DOHH2 (cell line): ENCODE measurements at regions not wholly inside any gene's neighbourhood (a gene's known extent, or its start where the extent isn't known, plus 50 kb on each side); places are given as distances from the start of the nearest gene placed in this dataset.

ENCODE experiments used
- H3F3A ChIP-seq: fragments of 200-600 bp; sonication (generic), shearing (Covaris generic); 2 replicates; pipeline ENCODE4 v1.6.0; 2016; ENCODE audit warnings: antibody characterized with exemption, mild to moderate bottlenecking; ENCODE audit not compliant: control insufficient read depth, insufficient read depth
- H3K27ac ChIP-seq: fragments of 200-600 bp; sonication (generic); 2 replicates; pipeline ENCODE4 v1.5.1; 2014; ENCODE audit warnings: low read depth, mild to moderate bottlenecking, low read length, moderate library complexity
- H3K27me3 ChIP-seq: fragments of 200-600 bp; sonication (generic); 2 replicates; pipeline ENCODE4 v1.6.1; 2014; ENCODE audit warnings: mild to moderate bottlenecking, low read length, mixed read lengths; ENCODE audit not compliant: control insufficient read depth
- H3K36me3 ChIP-seq: fragments of 200-600 bp; sonication (generic); 2 replicates; pipeline ENCODE4 v1.6.1; 2014; ENCODE audit warnings: mild to moderate bottlenecking, low read length, moderate library complexity, mixed read lengths; ENCODE audit not compliant: control insufficient read depth
- H3K4me1 ChIP-seq: fragments of 200-600 bp; sonication (generic); 2 replicates; pipeline ENCODE4 v1.6.1; 2014; ENCODE audit warnings: mild to moderate bottlenecking, low read length, mixed read lengths; ENCODE audit not compliant: control insufficient read depth
- H3K4me2 ChIP-seq: fragments of 200-600 bp; sonication (generic); 2 replicates; pipeline ENCODE4 v1.6.0; 2014; ENCODE audit warnings: mild to moderate bottlenecking, low read length, moderate library complexity
- H3K4me3 ChIP-seq: fragments of 200-600 bp; sonication (generic); 2 replicates; pipeline ENCODE4 v1.5.1; 2014; ENCODE audit warnings: mild to moderate bottlenecking, low read length, mixed read lengths
- H3K79me2 ChIP-seq: fragments of 200-600 bp; sonication (generic); 2 replicates; pipeline ENCODE4 v1.6.1; 2014; ENCODE audit warnings: mild to moderate bottlenecking, low read length, mixed read lengths; ENCODE audit not compliant: control insufficient read depth
- H3K9me2 ChIP-seq: fragments of 200-600 bp; sonication (generic); replicated peaks from 2 replicates; pipeline ENCODE4 v1.6.1; 2014; ENCODE audit warnings: mild to moderate bottlenecking, low read length, mixed read lengths; ENCODE audit not compliant: control insufficient read depth
- H3K9me3 ChIP-seq: fragments of 200-600 bp; sonication (generic); 2 replicates; pipeline ENCODE4 v1.6.1; 2014; ENCODE audit warnings: antibody characterized with exemption, low read length, mixed read lengths; ENCODE audit not compliant: control insufficient read depth, insufficient read depth
- H4K20me1 ChIP-seq: fragments of 200-600 bp; sonication (generic); 2 replicates; pipeline ENCODE4 v1.6.0; 2014; ENCODE audit warnings: low read depth, mild to moderate bottlenecking, antibody characterized with exemption, low read length, moderate library complexity; ENCODE audit not compliant: control insufficient read depth, insufficient read depth
- EZH2phosphoT487 ChIP-seq: fragments of 200-600 bp; sonication (generic); IDR thresholded peaks from 2 replicates; pipeline ENCODE4 v1.6.1; 2017; ENCODE audit warnings: borderline replicate concordance, mild to moderate bottlenecking, antibody characterized with exemption, low read length, moderate library complexity, mixed read lengths
- TF ChIP-seq, protein P1 (sequence below): fragments of 200-600 bp; sonication (generic); IDR thresholded peaks from one replicate; pipeline ENCODE4 v1.5.1; 2014; ENCODE audit warnings: antibody characterized with exemption, mild to moderate bottlenecking, low read depth, low read length; ENCODE audit not compliant: poor library complexity, severe bottlenecking

DNA sequence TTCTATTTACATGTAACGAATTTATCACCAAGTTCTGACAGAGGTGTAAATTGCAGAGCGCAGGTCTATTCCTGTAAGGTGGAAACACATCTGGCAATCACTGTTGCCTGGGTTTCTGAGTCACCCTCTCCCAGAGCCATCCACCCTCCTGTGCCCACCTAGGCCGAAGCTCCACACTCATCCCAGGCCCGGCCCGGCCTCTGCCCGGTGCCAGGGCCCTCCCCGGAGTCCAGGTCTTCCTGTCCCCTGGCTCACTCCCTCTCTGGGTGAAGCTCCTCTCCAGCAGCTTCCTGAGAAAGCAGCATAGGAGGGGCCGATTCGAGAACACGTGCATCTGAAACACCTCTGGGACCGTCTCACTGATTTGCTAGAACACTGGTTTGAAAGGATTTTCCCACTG, 308.2 kb downstream of the SHANK2 start:
- Histone ChIP-seq H3K9me2 (no peaks in the 10 kb centered on the region), H4K20me1 (no peaks in the 10 kb centered on the region), H3K4me3 (no peak overlapping the region), H3K9me3 (peaks cover 34% of the 10 kb centered on the region), H3K79me2 (no peaks in the 10 kb centered on the region), H3K4me1 (no peaks in the 10 kb centered on the region), H3F3A (no peaks in the 10 kb centered on the region), H3K4me2 (no peak overlapping the region), H3K27me3 (no peaks in the 10 kb centered on the region), H3K36me3 (no peaks in the 10 kb centered on the region), H3K27ac (no peak overlapping the region)
- no peak for TF ChIP-seq EZH2phosphoT487
- TF ChIP-seq, protein P1, sequence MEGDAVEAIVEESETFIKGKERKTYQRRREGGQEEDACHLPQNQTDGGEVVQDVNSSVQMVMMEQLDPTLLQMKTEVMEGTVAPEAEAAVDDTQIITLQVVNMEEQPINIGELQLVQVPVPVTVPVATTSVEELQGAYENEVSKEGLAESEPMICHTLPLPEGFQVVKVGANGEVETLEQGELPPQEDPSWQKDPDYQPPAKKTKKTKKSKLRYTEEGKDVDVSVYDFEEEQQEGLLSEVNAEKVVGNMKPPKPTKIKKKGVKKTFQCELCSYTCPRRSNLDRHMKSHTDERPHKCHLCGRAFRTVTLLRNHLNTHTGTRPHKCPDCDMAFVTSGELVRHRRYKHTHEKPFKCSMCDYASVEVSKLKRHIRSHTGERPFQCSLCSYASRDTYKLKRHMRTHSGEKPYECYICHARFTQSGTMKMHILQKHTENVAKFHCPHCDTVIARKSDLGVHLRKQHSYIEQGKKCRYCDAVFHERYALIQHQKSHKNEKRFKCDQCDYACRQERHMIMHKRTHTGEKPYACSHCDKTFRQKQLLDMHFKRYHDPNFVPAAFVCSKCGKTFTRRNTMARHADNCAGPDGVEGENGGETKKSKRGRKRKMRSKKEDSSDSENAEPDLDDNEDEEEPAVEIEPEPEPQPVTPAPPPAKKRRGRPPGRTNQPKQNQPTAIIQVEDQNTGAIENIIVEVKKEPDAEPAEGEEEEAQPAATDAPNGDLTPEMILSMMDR: no peak

DNA sequence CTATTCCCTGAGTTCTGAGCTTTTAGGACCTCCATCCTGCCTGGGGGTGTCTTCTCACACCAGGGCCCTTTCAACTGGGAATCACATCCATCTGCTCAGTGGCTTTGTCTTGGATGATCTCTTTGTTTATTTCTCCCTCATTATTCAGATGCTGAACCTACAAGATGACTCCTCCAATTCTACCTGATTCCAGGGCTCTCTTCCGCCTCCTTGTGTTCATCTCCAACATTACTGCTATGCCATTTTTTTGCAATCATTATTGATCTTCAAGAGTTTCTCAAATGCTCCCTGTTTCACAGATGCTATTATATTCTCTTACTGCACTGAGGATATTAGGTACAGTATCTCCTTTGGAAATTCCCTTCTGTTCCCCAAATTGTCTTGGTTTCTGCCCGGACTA, 307.7 kb downstream of the SHANK2 start:
- TF ChIP-seq, protein P1: peak; percentile 32
- no peak for TF ChIP-seq EZH2phosphoT487
- Histone ChIP-seq H3K4me2 (no peak overlapping the region), H3K4me1 (no peaks in the 10 kb centered on the region), H3K79me2 (no peaks in the 10 kb centered on the region), H3K4me3 (no peak overlapping the region), H3K27me3 (no peaks in the 10 kb centered on the region), H3K36me3 (no peaks in the 10 kb centered on the region), H3K27ac (no peak overlapping the region), H3K9me3 (peaks cover 34% of the 10 kb centered on the region), H3K9me2 (no peaks in the 10 kb centered on the region), H4K20me1 (no peaks in the 10 kb centered on the region), H3F3A (no peaks in the 10 kb centered on the region)

DNA sequence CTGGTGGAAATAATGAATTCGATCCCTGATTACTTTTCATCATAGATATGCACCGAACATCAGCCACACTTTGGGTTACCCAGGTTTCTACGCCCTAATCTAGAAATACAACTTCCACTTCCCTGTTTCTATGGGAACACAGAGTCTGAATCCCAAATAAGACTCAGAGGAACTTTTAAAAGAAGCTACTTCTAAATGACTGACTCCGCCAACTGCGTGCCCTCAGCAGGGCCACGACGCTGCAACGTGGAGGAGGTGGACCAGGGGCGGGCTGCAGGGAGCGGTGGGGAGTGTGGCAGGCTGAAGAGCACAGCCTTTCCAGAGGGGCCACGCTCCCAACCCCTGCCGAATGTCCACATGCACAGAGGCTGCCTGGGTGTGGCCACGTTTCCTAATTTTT, 304.0 kb downstream of the SHANK2 start:
- Histone ChIP-seq H3K36me3 (no peaks in the 10 kb centered on the region), H3K4me1 (no peaks in the 10 kb centered on the region), H3F3A (no peaks in the 10 kb centered on the region), H4K20me1 (no peaks in the 10 kb centered on the region), H3K79me2 (no peaks in the 10 kb centered on the region), H3K27ac (no peak overlapping the region), H3K4me2 (no peak overlapping the region), H3K27me3 (no peaks in the 10 kb centered on the region), H3K4me3 (no peak overlapping the region), H3K9me2 (no peaks in the 10 kb centered on the region), H3K9me3 (peaks cover 13% of the 10 kb centered on the region; the same call in 1 of the 2 replicates)
- TF ChIP-seq EZH2phosphoT487: no peak
- TF ChIP-seq, protein P1: no peak
